ENCODE measurements at regions not wholly inside any gene's neighbourhood (a gene's known extent, or its start where the extent isn't known, plus 50 kb on each side); places are given as distances from the start of the nearest gene placed in this dataset.
"Not testable (repeated sequence)": the region's sequence is repeated elsewhere in the genome, so short reads cannot be mapped to it uniquely, and the experiment has no call there.

DNA sequence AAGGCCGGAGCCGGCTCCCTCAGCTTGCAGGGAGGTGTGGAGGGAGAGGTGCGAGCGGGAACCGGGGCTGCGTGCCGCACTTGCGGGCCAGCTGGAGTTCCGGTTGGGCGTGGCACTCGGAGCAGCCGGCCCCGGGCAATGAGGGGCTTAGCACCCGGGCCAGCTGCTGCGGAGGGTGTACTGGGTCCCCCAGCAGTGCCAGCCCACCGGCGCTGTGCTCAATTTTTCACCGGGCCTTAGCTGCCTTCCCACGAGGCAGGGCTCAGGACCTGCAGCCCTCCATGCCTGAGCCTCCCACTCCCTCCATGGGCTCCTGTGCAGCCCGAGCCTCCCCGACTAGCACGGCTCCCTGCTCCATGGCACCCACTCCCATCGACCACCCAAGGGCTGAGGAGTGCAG, 62.2 kb upstream of the ANKRD55 start:
- not testable (repeated sequence) for TF ChIP-seq YY1 (IDR thresholded peaks at IDR 0.05; ENCODE audit: borderline replicate concordance in 1 of 3, control insufficient read depth in 1 of 3, extremely low read depth in 1 of 3, insufficient read depth in 3 of 3, insufficient read length in 1 of 3, insufficient replicate concordance in 2 of 3, low read depth in 1 of 3, low read length in 2 of 3); ZNF121 (CRISPR knock-in tag; conservative IDR thresholded peaks at IDR 0.05)
- TF ChIP-seq, protein P1, sequence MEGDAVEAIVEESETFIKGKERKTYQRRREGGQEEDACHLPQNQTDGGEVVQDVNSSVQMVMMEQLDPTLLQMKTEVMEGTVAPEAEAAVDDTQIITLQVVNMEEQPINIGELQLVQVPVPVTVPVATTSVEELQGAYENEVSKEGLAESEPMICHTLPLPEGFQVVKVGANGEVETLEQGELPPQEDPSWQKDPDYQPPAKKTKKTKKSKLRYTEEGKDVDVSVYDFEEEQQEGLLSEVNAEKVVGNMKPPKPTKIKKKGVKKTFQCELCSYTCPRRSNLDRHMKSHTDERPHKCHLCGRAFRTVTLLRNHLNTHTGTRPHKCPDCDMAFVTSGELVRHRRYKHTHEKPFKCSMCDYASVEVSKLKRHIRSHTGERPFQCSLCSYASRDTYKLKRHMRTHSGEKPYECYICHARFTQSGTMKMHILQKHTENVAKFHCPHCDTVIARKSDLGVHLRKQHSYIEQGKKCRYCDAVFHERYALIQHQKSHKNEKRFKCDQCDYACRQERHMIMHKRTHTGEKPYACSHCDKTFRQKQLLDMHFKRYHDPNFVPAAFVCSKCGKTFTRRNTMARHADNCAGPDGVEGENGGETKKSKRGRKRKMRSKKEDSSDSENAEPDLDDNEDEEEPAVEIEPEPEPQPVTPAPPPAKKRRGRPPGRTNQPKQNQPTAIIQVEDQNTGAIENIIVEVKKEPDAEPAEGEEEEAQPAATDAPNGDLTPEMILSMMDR (IDR thresholded peaks at IDR 0.05 in 2 of 3, conservative IDR thresholded peaks at IDR 0.05 in 1 of 3; ENCODE audit: insufficient read depth in 2 of 3, low read depth in 1 of 3, low read length in 3 of 3): not testable (repeated sequence)

All from K562 (cell line).